Hepatocyte (in vitro differentiated cells): ENCODE measurements at regions not wholly inside any gene's neighbourhood (a gene's known extent, or its start where the extent isn't known, plus 50 kb on each side); places are given as distances from the start of the nearest gene placed in this dataset.

Source experiments
- DNase-seq: peaks from one replicate; pipeline ENCODE4 v3.0.0-alpha.2; 2016; ENCODE audit warnings: low spot score
- H2AFZ ChIP-seq: fragments of 200-600 bp; sonication (generic); 2 replicates; pipeline ENCODE4 v1.6.0; 2016; ENCODE audit warnings: antibody characterized with exemption, mild to moderate bottlenecking
- H3K27ac ChIP-seq: fragments of 200-600 bp; sonication (generic); 2 replicates; pipeline ENCODE4 v1.5.1; 2016; ENCODE audit warnings: mild to moderate bottlenecking
- H3K27me3 ChIP-seq: fragments of 200-600 bp; sonication (generic); 2 replicates; pipeline ENCODE4 v1.6.1; 2016
- H3K36me3 ChIP-seq: fragments of 200-600 bp; sonication (generic); replicated peaks from 2 replicates; pipeline ENCODE4 v1.5.1; 2016; ENCODE audit warnings: low read depth; ENCODE audit not compliant: insufficient read depth
- H3K4me1 ChIP-seq: fragments of 200-600 bp; sonication (generic); 2 replicates; pipeline ENCODE4 v1.5.1; 2016; ENCODE audit warnings: mild to moderate bottlenecking, moderate library complexity; ENCODE audit not compliant: insufficient read depth
- H3K4me2 ChIP-seq: fragments of 200-600 bp; sonication (generic); 2 replicates; pipeline ENCODE4 v1.6.0; 2016
- H3K4me3 ChIP-seq: fragments of 200-600 bp; sonication (generic); 2 replicates; pipeline ENCODE4 v1.5.1; 2016; ENCODE audit warnings: mild to moderate bottlenecking
- H3K79me2 ChIP-seq: fragments of 200-600 bp; sonication (generic); 2 replicates; pipeline ENCODE4 v1.6.0; 2017; ENCODE audit warnings: mild to moderate bottlenecking
- H3K9me2 ChIP-seq: fragments of 200-600 bp; sonication (generic); replicated peaks from 2 replicates; pipeline ENCODE4 v1.6.0; 2017; ENCODE audit warnings: mild to moderate bottlenecking; ENCODE audit not compliant: insufficient read depth
- H3K9me3 ChIP-seq: fragments of 200-600 bp; sonication (generic); 2 replicates; pipeline ENCODE4 v1.5.1; 2016; ENCODE audit warnings: low read depth, mild to moderate bottlenecking
- H4K20me1 ChIP-seq: fragments of 200-600 bp; sonication (generic); 2 replicates; pipeline ENCODE4 v1.6.0; 2016; ENCODE audit warnings: mild to moderate bottlenecking; ENCODE audit not compliant: insufficient read depth, poor library complexity, severe bottlenecking
- EZH2 ChIP-seq: fragments of 200-600 bp; sonication (generic); IDR thresholded peaks from 2 replicates; pipeline ENCODE4 v1.6.1; 2016; ENCODE audit warnings: antibody characterized with exemption, mild to moderate bottlenecking, borderline replicate concordance
- EZH2phosphoT487 ChIP-seq: fragments of 200-600 bp; sonication (generic); IDR thresholded peaks from one replicate; pipeline ENCODE4 v1.6.1; 2018; ENCODE audit warnings: antibody characterized with exemption, mild to moderate bottlenecking, low read depth, moderate library complexity; ENCODE audit not compliant: unreplicated experiment, severe bottlenecking
- WGBS: methylation state at CpG from one replicate; pipeline ENCODE4 v1.1.6; 2016; ENCODE audit warnings: low lambda C conversion rate; ENCODE audit errors: missing lambda C conversion rate; 5-methylcytosine and 5-hydroxymethylcytosine counted together
- TF ChIP-seq, protein P1 (sequence below): fragments of 200-600 bp; sonication (generic); IDR thresholded peaks from 2 replicates; pipeline ENCODE4 v1.5.1; 2016; ENCODE audit warnings: antibody characterized with exemption, mild to moderate bottlenecking; ENCODE audit not compliant: poor library complexity

DNA sequence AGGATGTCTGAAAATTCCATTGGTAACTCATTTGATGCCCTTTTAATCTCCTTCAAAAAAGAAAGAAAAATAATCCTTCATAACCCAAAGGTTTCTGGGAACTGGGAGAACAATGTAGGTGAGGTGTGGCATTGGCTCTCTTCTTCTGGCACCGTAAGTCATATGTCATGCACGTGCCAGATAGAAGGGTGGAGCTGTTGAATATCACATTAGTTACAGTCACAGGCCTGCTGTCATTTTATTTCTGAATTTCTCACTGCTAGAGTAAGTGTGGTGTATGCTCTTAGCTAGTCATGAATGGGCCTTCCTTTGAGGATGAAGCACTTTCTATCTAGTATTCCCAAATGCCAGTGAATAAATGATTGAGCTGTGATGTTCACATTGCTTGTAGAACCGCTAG lies 201.8 kb upstream of the SGCD start:
- Histone ChIP-seq H3K27me3 (no peaks in the 10 kb centered on the region), H3K4me3 (no peak overlapping the region), H2AFZ (no peak overlapping the region), H3K9me2 (no peaks in the 10 kb centered on the region), H3K4me1 (no peaks in the 10 kb centered on the region), H3K27ac (no peak overlapping the region), H3K9me3 (no peaks in the 10 kb centered on the region), H4K20me1 (no peaks in the 10 kb centered on the region), H3K36me3 (no peaks in the 10 kb centered on the region), H3K4me2 (no peak overlapping the region), H3K79me2 (no peaks in the 10 kb centered on the region)
- WGBS = 86% methylated on average over 3 of the region's 3 CpGs
- DNase-seq = no peak
- TF ChIP-seq, protein P1, sequence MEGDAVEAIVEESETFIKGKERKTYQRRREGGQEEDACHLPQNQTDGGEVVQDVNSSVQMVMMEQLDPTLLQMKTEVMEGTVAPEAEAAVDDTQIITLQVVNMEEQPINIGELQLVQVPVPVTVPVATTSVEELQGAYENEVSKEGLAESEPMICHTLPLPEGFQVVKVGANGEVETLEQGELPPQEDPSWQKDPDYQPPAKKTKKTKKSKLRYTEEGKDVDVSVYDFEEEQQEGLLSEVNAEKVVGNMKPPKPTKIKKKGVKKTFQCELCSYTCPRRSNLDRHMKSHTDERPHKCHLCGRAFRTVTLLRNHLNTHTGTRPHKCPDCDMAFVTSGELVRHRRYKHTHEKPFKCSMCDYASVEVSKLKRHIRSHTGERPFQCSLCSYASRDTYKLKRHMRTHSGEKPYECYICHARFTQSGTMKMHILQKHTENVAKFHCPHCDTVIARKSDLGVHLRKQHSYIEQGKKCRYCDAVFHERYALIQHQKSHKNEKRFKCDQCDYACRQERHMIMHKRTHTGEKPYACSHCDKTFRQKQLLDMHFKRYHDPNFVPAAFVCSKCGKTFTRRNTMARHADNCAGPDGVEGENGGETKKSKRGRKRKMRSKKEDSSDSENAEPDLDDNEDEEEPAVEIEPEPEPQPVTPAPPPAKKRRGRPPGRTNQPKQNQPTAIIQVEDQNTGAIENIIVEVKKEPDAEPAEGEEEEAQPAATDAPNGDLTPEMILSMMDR = no peak
- TF ChIP-seq EZH2phosphoT487 (no peak), EZH2 (no peak)

DNA sequence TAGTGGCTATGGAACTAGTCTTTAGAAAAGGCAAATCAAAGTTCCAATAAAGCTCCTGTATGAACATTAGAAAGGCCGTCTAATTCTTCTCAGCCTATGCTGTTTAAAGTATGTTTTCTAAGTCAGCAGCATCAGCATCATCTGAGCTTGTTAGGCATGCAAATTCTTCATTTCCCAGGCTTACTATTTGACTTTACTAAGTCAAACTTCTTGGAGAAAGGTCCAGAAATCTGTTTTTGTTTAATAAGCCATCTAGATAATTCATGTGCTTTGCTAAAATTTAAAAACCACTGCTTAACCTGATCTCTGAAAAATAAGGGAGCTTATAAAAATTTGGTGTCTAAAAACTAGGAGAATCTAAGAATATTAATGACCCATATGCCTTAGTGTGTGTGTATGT lies 200.2 kb upstream of the SGCD start:
- no peak overlapping the region for H3K4me2 ChIP-seq
- H3K9me2 ChIP-seq = no peaks in the 10 kb centered on the region
- no peaks in the 10 kb centered on the region for H3K36me3 ChIP-seq
- no peaks in the 10 kb centered on the region for H3K9me3 ChIP-seq
- H3K79me2 ChIP-seq = no peaks in the 10 kb centered on the region
- no peak overlapping the region for H2AFZ ChIP-seq
- no peaks in the 10 kb centered on the region for H3K4me1 ChIP-seq
- no peaks in the 10 kb centered on the region for H4K20me1 ChIP-seq
- no peak for TF ChIP-seq EZH2phosphoT487
- no peak for TF ChIP-seq EZH2
- TF ChIP-seq, protein P1 = no peak
- no peak overlapping the region for H3K4me3 ChIP-seq
- H3K27me3 ChIP-seq = no peaks in the 10 kb centered on the region
- no peak overlapping the region for H3K27ac ChIP-seq
- DNase-seq = no peak
- 74% methylated on average over 1 of the region's 1 CpG for WGBS

DNA sequence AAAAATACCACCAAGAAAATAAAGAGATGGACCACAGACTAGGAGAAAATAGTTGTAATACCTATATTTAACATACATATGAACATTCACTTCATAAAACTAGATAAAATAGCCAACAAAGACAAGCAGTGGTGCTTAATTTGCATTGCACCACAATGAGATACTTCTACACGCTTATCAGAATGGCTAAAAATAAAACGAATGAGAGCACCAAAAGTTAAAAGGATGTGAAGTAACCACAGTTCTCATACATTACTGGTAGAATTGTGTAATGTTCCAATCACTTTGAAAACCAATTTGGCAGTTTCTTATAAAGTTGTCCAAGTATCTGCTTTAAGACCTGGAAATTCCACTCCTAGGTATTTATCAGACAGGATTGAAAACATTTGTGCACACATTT lies 198.9 kb upstream of the SGCD start:
- H3K27ac ChIP-seq = no peak overlapping the region
- no peaks in the 10 kb centered on the region for H3K79me2 ChIP-seq
- H3K4me1 ChIP-seq = no peaks in the 10 kb centered on the region
- H3K4me3 ChIP-seq = no peak overlapping the region
- H3K36me3 ChIP-seq = no peaks in the 10 kb centered on the region
- no peak for DNase-seq
- no peaks in the 10 kb centered on the region for H3K9me3 ChIP-seq
- H3K9me2 ChIP-seq = no peaks in the 10 kb centered on the region
- H3K27me3 ChIP-seq = no peaks in the 10 kb centered on the region
- H3K4me2 ChIP-seq = no peak overlapping the region
- no peak overlapping the region for H2AFZ ChIP-seq
- 84% methylated on average over 2 of the region's 2 CpGs for WGBS
- TF ChIP-seq EZH2phosphoT487 (no peak), EZH2 (no peak)
- TF ChIP-seq, protein P1 = no peak
- H4K20me1 ChIP-seq = no peaks in the 10 kb centered on the region

DNA sequence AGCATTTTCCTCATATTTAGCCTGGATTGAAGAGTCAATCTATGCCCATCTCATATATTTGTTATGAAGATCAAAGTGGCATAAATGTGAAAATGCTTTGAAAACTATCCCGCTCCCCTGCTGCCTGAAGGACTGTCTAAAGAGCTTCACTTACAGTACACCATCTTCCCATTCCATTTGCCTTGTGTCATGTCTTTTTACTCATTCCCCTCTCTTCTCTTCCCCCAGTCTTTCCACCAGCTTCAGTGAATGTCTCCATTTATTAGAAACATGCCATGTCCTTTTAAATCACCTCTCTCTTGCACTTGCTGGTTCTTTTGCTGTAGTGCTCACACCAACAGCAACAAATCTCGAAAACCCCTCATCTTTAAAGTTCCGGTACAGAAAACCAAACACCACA lies 192.7 kb upstream of the SGCD start:
- DNase-seq = no peak
- no peak overlapping the region for H3K27ac ChIP-seq
- no peaks in the 10 kb centered on the region for H3K9me3 ChIP-seq
- no peaks in the 10 kb centered on the region for H3K27me3 ChIP-seq
- H3K4me3 ChIP-seq = no peak overlapping the region
- H3K4me1 ChIP-seq = no peaks in the 10 kb centered on the region
- no peaks in the 10 kb centered on the region for H3K9me2 ChIP-seq
- no peak overlapping the region for H2AFZ ChIP-seq
- no peaks in the 10 kb centered on the region for H4K20me1 ChIP-seq
- H3K4me2 ChIP-seq = no peak overlapping the region
- H3K36me3 ChIP-seq = no peaks in the 10 kb centered on the region
- TF ChIP-seq, protein P1 = no peak
- TF ChIP-seq EZH2 = no peak
- TF ChIP-seq EZH2phosphoT487 = no peak
- H3K79me2 ChIP-seq = no peaks in the 10 kb centered on the region
- WGBS = 94% methylated on average over 3 of the region's 3 CpGs
